ENCODE measurements at regions not wholly inside any gene's neighbourhood (a gene's known extent, or its start where the extent isn't known, plus 50 kb on each side); places are given as distances from the start of the nearest gene placed in this dataset.

DNA sequence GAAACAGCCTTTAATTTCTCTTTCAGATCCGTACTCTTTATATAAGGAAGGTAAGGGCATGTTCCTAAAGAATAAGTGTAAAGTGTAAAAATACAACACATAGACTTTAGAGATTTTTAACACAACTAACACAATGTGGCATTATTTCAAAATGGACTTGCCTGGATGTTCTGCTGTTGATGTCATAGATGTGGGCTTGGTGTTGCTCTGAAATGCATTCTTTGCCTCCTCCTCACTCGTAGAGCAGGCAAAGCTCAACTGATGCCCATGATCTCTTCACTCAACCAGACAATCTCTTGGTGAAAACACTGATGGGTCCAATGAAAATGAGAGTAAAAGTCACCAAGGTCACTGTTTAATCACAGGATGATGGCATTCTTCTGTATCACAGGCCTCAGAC lies 174.2 kb upstream of the TCERG1L start:
- Histone ChIP-seq H3K9me3 (no peaks in the 10 kb centered on the region), H3K36me3 (no peaks in the 10 kb centered on the region), H3K27ac (replicated peaks in 1 of 4) (no peak overlapping the region), H3K4me3 (no peak overlapping the region), H3K27me3 (peaks cover 0 to 4% (median 0%) of the 10 kb centered on the region in 4 donors), H3K4me1 (no peaks in the 10 kb centered on the region)
- TF ChIP-seq POLR2A (IDR thresholded peaks at IDR 0.05; ENCODE audit: low read depth), result no peak
- no peak for TF ChIP-seq POLR2AphosphoS5 (IDR thresholded peaks at IDR 0.05)
- TF ChIP-seq EP300 (IDR thresholded peaks at IDR 0.05), result no peak
- TF ChIP-seq, protein P1, sequence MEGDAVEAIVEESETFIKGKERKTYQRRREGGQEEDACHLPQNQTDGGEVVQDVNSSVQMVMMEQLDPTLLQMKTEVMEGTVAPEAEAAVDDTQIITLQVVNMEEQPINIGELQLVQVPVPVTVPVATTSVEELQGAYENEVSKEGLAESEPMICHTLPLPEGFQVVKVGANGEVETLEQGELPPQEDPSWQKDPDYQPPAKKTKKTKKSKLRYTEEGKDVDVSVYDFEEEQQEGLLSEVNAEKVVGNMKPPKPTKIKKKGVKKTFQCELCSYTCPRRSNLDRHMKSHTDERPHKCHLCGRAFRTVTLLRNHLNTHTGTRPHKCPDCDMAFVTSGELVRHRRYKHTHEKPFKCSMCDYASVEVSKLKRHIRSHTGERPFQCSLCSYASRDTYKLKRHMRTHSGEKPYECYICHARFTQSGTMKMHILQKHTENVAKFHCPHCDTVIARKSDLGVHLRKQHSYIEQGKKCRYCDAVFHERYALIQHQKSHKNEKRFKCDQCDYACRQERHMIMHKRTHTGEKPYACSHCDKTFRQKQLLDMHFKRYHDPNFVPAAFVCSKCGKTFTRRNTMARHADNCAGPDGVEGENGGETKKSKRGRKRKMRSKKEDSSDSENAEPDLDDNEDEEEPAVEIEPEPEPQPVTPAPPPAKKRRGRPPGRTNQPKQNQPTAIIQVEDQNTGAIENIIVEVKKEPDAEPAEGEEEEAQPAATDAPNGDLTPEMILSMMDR (IDR thresholded peaks at IDR 0.05), result no peak
- WGBS, result 61% methylated on average over 2 of the region's 2 CpGs
- no peak for DNase-seq (ENCODE audit: extremely low spot score)
- intact Hi-C loops (cut with DNase I), result no loop called here

DNA sequence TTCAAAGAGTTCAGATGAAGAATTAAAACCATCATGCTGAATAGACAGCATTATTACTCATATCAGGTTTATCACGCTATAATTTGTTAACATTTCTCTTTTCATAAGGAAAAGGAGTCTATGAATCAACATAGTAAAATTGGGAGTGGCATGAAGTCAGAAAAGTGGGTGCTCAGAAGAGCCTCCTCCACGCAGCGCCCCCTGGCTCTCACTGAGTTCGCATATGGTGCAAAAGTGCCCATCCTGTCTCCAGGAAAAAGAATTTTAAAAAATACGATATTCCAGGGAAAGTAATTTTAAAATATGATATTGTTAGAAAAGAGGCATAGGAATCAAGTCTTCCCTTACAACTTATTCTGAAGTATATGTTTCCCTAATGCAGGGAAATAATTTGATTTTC lies 176.3 kb upstream of the TCERG1L start:
- no peaks in the 10 kb centered on the region for H3K36me3 ChIP-seq
- H3K9me3 ChIP-seq, result no peaks in the 10 kb centered on the region
- intact Hi-C loops (cut with DNase I), result no loop called here
- H3K27me3 ChIP-seq, result no peaks in the 10 kb centered on the region
- no peak overlapping the region for H3K4me3 ChIP-seq
- 82% methylated on average over 5 of the region's 5 CpGs for WGBS
- TF ChIP-seq, protein P1 (IDR thresholded peaks at IDR 0.05), result no peak
- TF ChIP-seq EP300 (IDR thresholded peaks at IDR 0.05), result no peak
- no peak for TF ChIP-seq POLR2A (IDR thresholded peaks at IDR 0.05; ENCODE audit: low read depth)
- no peak for TF ChIP-seq POLR2AphosphoS5 (IDR thresholded peaks at IDR 0.05)
- no peak overlapping the region for H3K27ac ChIP-seq (replicated peaks in 1 of 4)
- no peaks in the 10 kb centered on the region for H3K4me1 ChIP-seq
- no peak for DNase-seq (ENCODE audit: extremely low spot score)

DNA sequence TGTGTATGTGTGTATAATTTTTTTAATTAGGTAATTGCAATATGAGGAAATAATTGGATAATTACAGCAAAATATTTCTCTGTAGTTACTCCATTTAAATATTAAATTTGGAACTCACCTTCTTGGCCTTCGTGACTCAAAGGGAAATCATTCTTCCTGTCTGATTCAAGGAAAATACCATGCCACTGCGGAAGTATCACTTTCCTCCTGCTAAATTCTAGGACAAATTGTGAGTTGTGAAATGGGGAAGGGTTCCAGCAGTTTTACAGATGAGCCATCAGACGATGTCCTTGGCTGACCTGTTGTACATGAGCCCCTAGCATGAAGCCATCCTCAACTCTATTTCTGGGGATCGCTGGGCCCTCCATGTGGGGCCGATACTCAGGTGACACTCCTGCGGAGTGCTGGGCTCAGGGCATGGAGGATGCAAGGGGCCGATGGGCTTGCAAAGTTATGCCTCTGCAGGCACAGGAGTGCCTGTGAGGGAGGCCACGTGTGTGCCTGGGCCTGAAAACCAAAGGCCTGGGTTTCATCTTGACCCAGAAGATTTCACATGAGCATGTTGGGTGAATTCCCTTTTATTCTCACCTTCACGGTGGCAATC lies 179.6 kb upstream of the TCERG1L start:
- H3K27ac ChIP-seq (replicated peaks in 1 of 4), result no peak overlapping the region
- intact Hi-C loops (cut with DNase I), result no loop called here
- H3K4me1 ChIP-seq, result no peaks in the 10 kb centered on the region
- 71% methylated on average over 8 of the region's 9 CpGs for WGBS
- TF ChIP-seq EP300 (IDR thresholded peaks at IDR 0.05) (no peak), POLR2AphosphoS5 (IDR thresholded peaks at IDR 0.05) (no peak), POLR2A (IDR thresholded peaks at IDR 0.05; ENCODE audit: low read depth) (no peak)
- TF ChIP-seq, protein P1 (IDR thresholded peaks at IDR 0.05), result no peak
- peaks cover 0 to 4% (median 0%) of the 10 kb centered on the region in 4 donors for H3K27me3 ChIP-seq
- H3K36me3 ChIP-seq, result no peaks in the 10 kb centered on the region
- H3K9me3 ChIP-seq, result no peaks in the 10 kb centered on the region
- DNase-seq (ENCODE audit: extremely low spot score), result peak; percentile 89
- no peak overlapping the region for H3K4me3 ChIP-seq

DNA sequence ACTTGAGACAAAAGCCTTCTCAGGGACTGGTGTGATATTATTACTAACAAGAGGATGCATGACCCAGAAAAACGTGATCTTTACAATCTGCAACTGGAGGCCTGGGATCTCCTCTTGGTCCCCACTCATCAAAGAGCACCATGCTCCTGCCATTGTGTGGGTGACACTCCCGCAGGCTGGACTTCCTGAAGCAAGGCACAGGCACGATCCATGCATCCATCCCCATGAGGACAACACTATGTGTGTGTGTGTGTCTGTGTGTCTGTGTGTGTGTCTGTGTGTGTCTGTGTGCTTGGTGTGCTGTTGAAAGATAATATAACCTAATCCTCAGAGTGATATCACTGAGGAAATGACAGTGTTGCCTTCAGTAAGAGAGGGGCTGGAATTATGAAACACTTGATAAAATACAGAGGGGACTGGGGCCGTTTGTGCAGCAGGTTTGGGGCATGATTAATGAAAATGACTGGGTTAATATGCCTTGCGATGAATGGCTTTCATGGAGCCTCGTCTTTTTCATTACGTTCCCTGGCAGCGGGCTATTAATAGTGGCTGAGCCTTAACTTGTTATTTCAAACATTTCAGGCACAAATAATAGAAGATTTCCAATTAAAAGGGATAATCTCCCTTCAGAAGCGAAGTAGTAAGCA lies 180.8 kb upstream of the TCERG1L start:
- no peak overlapping the region for H3K4me3 ChIP-seq
- intact Hi-C loops (cut with DNase I), result no loop called here
- peak; percentile 81 for DNase-seq (ENCODE audit: extremely low spot score)
- no peak for TF ChIP-seq POLR2A (IDR thresholded peaks at IDR 0.05; ENCODE audit: low read depth)
- TF ChIP-seq, protein P1 (IDR thresholded peaks at IDR 0.05), result no peak
- TF ChIP-seq POLR2AphosphoS5 (IDR thresholded peaks at IDR 0.05), result no peak
- no peak for TF ChIP-seq EP300 (IDR thresholded peaks at IDR 0.05)
- no peaks in the 10 kb centered on the region for H3K9me3 ChIP-seq
- WGBS, result 56% methylated on average over 9 of the region's 9 CpGs
- H3K4me1 ChIP-seq, result no peaks in the 10 kb centered on the region
- no peaks in the 10 kb centered on the region for H3K36me3 ChIP-seq
- no peak overlapping the region for H3K27ac ChIP-seq (replicated peaks in 1 of 4)
- peaks cover 0 to 4% (median 0%) of the 10 kb centered on the region in 4 donors for H3K27me3 ChIP-seq
